Left lung (tissue), 4 donors: ENCODE measurements at regions not wholly inside any gene's neighbourhood (a gene's known extent, or its start where the extent isn't known, plus 50 kb on each side); places are given as distances from the start of the nearest gene placed in this dataset.

ENCODE experiments used
- ATAC-seq: fragments of 200-7000 bp; cut with Tn5 transposase; one replicate; pipeline ENCODE4 v1.9.1; 2020; ENCODE audit warnings: moderate library complexity
- DNase-seq, 4 donors: peaks; one replicate each; pipeline ENCODE4 v3.0.0-alpha.2; 2013 to 2020
- H3K27ac ChIP-seq, 2 donors: fragments of 200-600 bp; sonication (generic) in 1 of 2; one replicate each; pipeline versions ENCODE4 v1.5.0 to v1.8.0; 2020 to 2021
- H3K27me3 ChIP-seq, 2 donors: fragments of 200-600 bp; sonication (generic) in 1 of 2; one replicate each; pipeline versions ENCODE4 v1.5.0 to v1.8.0; 2020 to 2021
- H3K36me3 ChIP-seq, 2 donors: fragments of 200-600 bp; sonication (generic) in 1 of 2; one replicate each; pipeline versions ENCODE4 v1.5.0 to v1.8.0; 2020 to 2021
- H3K4me1 ChIP-seq, 2 donors: fragments of 200-600 bp; one replicate each; pipeline ENCODE4 v1.8.0; 2021
- H3K4me3 ChIP-seq, 2 donors: fragments of 200-600 bp; sonication (generic) in 1 of 2; one replicate each; pipeline versions ENCODE4 v1.5.0 to v1.8.0; 2020 to 2021; ENCODE audit warnings: mild to moderate bottlenecking in 1 of 2
- H3K9me3 ChIP-seq, 2 donors: fragments of 200-600 bp; sonication (generic) in 1 of 2; one replicate each; pipeline versions ENCODE4 v1.5.0 to v1.8.0; 2020 to 2021
- intact Hi-C, 2 donors: fragments of 100-400 bp; cut with DNase I; formaldehyde crosslinking; loops; one replicate each; pipeline versions ENCODE4 v1.11.2 to v1.14.2; 2022
- TF ChIP-seq, protein P1 (sequence below), 2 donors: fragments of 200-600 bp; sonication (generic) in 1 of 2; IDR thresholded peaks; one replicate each; pipeline versions ENCODE4 v1.5.0 to v1.8.0; 2021; ENCODE audit warnings: antibody characterized with exemption in 2 of 2
- donor health status: DM: no; HTN: yes; CAD: no.
- donor health status: DM: no; HTN: no; CAD: no.

DNA sequence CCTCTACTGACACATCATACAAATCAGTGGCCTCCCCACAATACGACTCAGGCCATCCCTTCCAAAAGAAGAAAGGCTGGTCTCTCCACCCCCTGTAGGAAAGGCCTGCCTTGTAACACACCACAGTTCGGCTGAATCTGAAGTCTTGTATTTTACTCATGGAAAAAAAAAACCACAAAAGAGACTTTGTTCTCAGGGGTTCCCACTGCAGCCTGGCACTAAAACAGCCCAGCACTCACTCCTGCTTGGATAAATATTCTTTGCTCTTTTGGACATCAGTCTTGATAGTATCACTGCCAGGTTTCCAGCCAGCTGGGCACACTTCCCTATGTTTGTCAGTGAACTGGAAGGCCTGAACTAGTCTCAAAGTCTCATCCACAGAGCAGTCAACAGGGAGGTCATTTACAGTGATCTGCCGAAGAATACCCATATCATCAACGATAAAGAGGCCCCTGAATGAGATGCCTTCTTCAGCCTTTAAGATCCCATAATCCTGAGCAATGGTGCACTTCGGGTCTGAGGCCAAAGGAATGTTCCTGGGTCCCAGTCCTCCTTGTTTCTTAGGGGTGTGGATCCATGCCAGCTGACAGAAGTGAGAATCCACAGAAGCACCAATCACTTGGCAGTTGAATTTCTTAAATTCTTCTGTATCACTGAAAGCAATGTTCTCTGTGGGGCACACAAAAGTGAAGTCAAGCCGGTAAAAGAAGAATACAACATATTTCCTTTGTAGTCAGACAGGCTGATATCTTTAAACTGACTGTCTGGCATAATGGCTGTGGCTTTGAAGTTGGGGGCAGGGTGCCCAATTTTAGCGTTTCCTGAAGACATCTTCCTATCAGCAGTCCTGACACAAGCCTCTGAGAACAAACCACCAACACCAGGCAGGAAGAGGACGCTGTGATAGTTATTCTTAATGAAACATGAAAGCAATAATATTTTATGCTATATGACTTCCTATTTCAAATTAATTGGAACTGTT lies 198.1 kb downstream of the LURAP1L start:
- DNase-seq = peak in 1 of 4 donors; percentile 14
- ATAC-seq = peak; percentile 25
- Histone ChIP-seq H3K4me1 (no peaks in the 10 kb centered on the region), H3K27me3 (no peaks in the 10 kb centered on the region), H3K27ac (no peak overlapping the region), H3K9me3 (no peaks in the 10 kb centered on the region), H3K4me3 (no peak overlapping the region), H3K36me3 (no peaks in the 10 kb centered on the region)
- intact Hi-C loops = no loop called here
- TF ChIP-seq, protein P1, sequence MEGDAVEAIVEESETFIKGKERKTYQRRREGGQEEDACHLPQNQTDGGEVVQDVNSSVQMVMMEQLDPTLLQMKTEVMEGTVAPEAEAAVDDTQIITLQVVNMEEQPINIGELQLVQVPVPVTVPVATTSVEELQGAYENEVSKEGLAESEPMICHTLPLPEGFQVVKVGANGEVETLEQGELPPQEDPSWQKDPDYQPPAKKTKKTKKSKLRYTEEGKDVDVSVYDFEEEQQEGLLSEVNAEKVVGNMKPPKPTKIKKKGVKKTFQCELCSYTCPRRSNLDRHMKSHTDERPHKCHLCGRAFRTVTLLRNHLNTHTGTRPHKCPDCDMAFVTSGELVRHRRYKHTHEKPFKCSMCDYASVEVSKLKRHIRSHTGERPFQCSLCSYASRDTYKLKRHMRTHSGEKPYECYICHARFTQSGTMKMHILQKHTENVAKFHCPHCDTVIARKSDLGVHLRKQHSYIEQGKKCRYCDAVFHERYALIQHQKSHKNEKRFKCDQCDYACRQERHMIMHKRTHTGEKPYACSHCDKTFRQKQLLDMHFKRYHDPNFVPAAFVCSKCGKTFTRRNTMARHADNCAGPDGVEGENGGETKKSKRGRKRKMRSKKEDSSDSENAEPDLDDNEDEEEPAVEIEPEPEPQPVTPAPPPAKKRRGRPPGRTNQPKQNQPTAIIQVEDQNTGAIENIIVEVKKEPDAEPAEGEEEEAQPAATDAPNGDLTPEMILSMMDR (IDR thresholded peaks at IDR 0.05) = no peak

DNA sequence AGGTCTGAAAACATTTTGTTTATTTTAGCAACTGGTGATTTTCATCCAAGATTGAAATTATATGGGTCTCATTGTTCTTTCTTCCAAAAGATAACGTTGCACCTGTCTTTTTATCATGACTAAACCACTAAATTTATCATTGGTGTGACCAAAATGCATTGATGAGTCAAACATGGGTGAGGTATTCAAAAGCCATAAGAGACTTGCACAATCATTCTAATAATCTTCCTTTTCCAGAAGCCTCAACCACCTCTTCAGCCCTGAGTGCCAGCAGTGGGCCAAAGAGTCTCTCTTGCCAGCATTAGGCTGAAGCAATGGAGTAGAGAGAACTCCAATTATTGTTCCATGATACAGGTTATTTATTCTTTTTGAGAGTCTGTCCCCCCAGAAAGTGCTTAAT lies 198.9 kb downstream of the LURAP1L start:
- DNase-seq (no peak), ATAC-seq (no peak)
- intact Hi-C loops = no loop called here
- Histone ChIP-seq H3K27me3 (no peaks in the 10 kb centered on the region), H3K27ac (no peak overlapping the region), H3K9me3 (no peaks in the 10 kb centered on the region), H3K36me3 (no peaks in the 10 kb centered on the region), H3K4me1 (no peaks in the 10 kb centered on the region), H3K4me3 (no peak overlapping the region)
- TF ChIP-seq, protein P1 (IDR thresholded peaks at IDR 0.05) = no peak

DNA sequence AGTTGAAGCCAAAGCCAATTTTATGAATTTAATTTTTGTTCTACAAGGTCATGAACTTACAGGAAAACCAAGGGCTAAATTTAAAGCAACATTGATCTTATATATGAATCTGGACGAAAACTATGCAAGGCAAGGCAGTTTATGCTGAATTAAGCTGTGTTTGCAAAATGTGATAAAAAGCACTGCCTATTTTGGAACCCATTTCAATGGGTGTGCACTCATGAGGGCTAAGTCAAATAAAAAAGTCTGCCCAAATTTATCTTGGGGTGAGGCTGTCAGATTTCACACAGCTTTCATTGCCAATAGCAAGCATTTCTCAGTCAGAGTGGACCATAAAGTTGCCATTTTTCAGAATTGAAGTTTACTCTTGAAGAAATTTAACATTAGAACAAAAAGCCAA lies 199.9 kb downstream of the LURAP1L start:
- H3K36me3 ChIP-seq = no peaks in the 10 kb centered on the region
- ATAC-seq (no peak), DNase-seq (no peak)
- H3K4me1 ChIP-seq = no peaks in the 10 kb centered on the region
- intact Hi-C loops = no loop called here
- no peaks in the 10 kb centered on the region for H3K9me3 ChIP-seq
- TF ChIP-seq, protein P1 (IDR thresholded peaks at IDR 0.05) = no peak
- H3K27me3 ChIP-seq = no peaks in the 10 kb centered on the region
- H3K27ac ChIP-seq = no peak overlapping the region
- no peak overlapping the region for H3K4me3 ChIP-seq

DNA sequence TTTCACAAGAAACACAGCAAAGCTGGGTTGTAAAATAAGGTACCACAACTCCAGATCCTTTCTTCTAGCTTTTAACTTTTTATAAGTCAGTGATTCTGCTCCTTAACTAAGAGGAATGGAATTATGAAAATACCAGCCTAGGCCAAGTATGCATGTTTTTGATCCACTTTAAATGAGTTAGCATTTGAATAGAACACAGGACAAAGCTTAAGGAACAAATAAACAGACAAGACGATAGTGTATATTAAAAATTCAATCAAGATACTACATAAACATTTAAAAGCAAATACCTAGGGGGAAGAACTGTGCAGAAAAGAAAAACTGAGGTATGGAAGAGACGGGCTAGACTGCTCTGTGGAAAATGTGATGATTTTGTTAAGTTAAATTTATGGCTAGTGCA lies 200.7 kb downstream of the LURAP1L start:
- no peak overlapping the region for H3K4me3 ChIP-seq

More for the DNA sequence above, 200.7 kb downstream of the LURAP1L start:
- no peak overlapping the region for H3K27ac ChIP-seq
- H3K9me3 ChIP-seq = no peaks in the 10 kb centered on the region
- no peaks in the 10 kb centered on the region for H3K4me1 ChIP-seq
- H3K27me3 ChIP-seq = no peaks in the 10 kb centered on the region
- DNase-seq (no peak), ATAC-seq (no peak)
- H3K36me3 ChIP-seq = no peaks in the 10 kb centered on the region
- TF ChIP-seq, protein P1 (IDR thresholded peaks at IDR 0.05) = no peak
- intact Hi-C loops = no loop called here
